Muscle of leg (tissue), 3 donors: ENCODE measurements at regions not wholly inside any gene's neighbourhood (a gene's known extent, or its start where the extent isn't known, plus 50 kb on each side); places are given as distances from the start of the nearest gene placed in this dataset.

Source experiments
- DNase-seq: peaks from one replicate; pipeline ENCODE4 v3.0.0; 2013
- H3K27ac ChIP-seq: one replicate; pipeline ENCODE4 v1.5.1; 2013; ENCODE audit warnings: mild to moderate bottlenecking, low read length, control low read depth
- H3K27me3 ChIP-seq: one replicate; pipeline ENCODE4 v1.6.1; 2013; ENCODE audit warnings: low read length; ENCODE audit not compliant: control insufficient read depth, insufficient read depth
- H3K36me3 ChIP-seq: one replicate; pipeline ENCODE4 v1.6.1; 2013; ENCODE audit warnings: low read length; ENCODE audit not compliant: control insufficient read depth, insufficient read depth
- H3K4me1 ChIP-seq: one replicate; pipeline ENCODE4 v1.6.1; 2013; ENCODE audit warnings: low read length; ENCODE audit not compliant: control insufficient read depth, insufficient read depth
- H3K4me3 ChIP-seq: one replicate; pipeline ENCODE4 v1.5.1; 2013; ENCODE audit warnings: low read length, control low read depth
- H3K9me3 ChIP-seq: replicated peaks from 2 replicates; pipeline ENCODE4 v1.6.1; 2013; ENCODE audit warnings: low read depth, low read length; ENCODE audit not compliant: control insufficient read depth
- WGBS: methylation state at CpG from one replicate; pipeline ENCODE4 v1.1.5; 2013; ENCODE audit warnings: missing lambda C conversion rate; ENCODE audit not compliant: insufficient coverage; 5-methylcytosine and 5-hydroxymethylcytosine counted together

DNA sequence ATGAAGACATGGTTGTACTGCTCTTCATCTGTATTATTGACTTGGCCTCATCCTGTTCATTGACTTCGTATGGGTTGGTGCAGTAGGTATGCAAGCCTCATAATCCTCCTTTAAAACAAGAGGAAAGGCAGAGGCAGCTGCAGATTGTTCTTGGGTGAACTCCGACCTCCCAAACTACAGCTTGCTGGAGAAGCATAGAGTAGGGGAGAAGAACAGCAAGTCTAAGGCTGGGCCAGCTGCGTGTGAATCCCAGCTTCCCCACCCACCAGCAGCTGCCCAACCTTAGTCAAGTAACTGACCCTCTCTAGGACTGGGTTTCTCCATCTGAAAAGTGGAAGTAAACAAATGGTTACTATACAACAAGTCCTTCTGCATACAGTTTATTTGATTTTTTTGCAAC, 114.5 kb upstream of the WWC1 start:
- no peaks in the 10 kb centered on the region for H3K27me3 ChIP-seq
- H3K4me3 ChIP-seq = no peak overlapping the region
- WGBS = no CpG with 5 or more reads among the region's 3 CpGs
- no peaks in the 10 kb centered on the region for H3K36me3 ChIP-seq
- peaks cover 18% of the 10 kb centered on the region for H3K4me1 ChIP-seq
- no peaks in the 10 kb centered on the region for H3K9me3 ChIP-seq
- no peak overlapping the region for H3K27ac ChIP-seq
- DNase-seq = no peak

DNA sequence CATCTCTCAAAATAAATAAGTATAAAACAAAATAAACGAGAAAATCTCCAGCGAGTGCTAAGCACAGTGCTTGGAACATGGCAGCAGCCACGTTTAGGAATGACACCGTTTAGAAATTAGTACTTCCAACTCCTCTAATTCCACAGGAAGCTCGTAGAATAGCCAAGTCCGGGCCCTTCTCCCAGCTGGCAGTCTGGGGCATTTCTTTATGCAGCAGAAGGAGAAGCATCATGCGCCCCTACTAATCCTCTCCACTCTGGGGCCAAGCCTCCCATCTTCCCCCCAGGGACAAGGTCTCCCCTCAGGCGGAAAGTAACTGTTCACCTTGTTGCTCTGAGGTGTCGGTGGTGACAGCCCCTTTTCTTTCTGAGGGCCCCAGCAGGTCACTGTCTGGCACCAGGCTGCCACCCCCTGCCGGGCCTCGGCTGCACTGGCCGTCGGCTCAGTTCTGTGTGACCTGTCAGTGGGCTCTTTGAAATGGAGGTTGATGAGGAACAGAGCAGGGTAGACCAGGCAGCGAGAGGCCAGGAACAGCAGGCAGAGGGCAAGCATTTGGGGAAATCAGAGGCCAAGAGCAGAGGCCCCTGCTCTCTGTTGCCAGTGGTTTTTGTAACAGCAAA, 113.5 kb upstream of the WWC1 start:
- Histone ChIP-seq H3K4me3 (no peak overlapping the region), H3K4me1 (peaks cover 8% of the 10 kb centered on the region), H3K27ac (no peak overlapping the region), H3K9me3 (no peaks in the 10 kb centered on the region), H3K27me3 (no peaks in the 10 kb centered on the region), H3K36me3 (no peaks in the 10 kb centered on the region)
- 26% methylated on average over 10 of the region's 14 CpGs for WGBS
- DNase-seq = no peak

DNA sequence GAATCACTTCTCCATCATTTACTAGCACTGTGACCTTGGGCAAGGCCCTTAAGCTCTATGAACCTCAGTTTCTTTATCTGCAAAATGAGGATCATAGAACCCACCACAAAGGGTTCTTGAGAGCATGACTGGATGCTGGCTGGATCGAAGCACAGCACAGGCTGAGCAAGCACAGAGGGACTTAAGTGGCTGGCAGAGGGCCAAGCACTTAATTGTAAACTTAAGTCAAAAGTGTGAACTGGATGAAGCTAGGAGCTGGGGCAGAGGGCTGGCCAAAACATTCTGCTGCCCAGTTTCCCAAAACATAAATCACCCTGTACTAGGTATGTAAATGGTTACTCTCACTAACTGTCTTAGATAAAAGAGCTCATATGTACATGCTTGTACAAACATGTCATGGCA, 112.3 kb upstream of the WWC1 start:
- DNase-seq = no peak
- Histone ChIP-seq H3K36me3 (no peaks in the 10 kb centered on the region), H3K27ac (no peak overlapping the region), H3K4me3 (no peak overlapping the region), H3K27me3 (no peaks in the 10 kb centered on the region), H3K9me3 (no peaks in the 10 kb centered on the region), H3K4me1 (peaks cover 5% of the 10 kb centered on the region)
- WGBS = 75% methylated on average over 1 of the region's 1 CpG

DNA sequence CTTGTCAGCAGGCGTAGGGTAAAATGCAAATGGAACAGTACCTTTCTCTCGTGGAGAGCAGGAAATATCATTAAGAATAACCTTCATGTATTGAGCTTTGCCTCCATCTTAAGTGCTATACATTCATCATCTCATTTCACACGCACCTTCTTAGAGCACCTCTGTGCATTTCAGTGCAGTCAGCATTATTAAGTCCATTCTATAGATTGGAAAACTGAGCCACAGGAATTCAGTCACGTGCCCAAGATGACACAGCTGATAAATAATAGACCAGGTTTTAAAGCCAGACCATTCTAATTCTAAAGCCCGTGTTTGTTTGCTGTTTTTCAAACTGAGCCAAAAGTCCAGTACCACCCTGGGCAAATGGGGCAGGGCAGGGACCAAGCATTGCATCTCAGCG, 109.2 kb upstream of the WWC1 start:
- H3K36me3 ChIP-seq = no peaks in the 10 kb centered on the region
- H3K9me3 ChIP-seq = no peaks in the 10 kb centered on the region
- H3K27me3 ChIP-seq = no peaks in the 10 kb centered on the region
- 87% methylated on average over 5 of the region's 6 CpGs for WGBS
- H3K4me3 ChIP-seq = no peak overlapping the region
- peaks cover 5% of the 10 kb centered on the region for H3K4me1 ChIP-seq
- no peak overlapping the region for H3K27ac ChIP-seq
- DNase-seq = no peak

DNA sequence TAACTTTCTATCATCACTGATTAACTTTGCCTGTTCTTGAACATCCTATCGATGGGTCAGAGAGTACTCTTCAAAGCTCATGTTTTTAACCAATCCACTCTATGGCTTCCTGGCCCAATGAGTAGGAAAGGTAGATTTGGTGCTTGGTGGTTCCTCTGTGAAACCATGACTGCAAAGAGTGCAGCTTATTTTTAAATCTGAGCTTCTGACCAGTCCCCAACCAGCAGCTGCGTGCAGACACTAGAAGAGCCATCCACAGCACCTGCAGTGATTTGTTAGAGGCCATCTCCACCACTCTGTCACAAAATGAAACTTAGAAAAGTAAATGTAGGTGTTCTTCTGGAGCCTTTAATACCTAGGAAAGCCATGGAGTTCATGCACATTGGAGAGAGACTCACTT, 107.3 kb upstream of the WWC1 start:
- no CpG with 5 or more reads among the region's 2 CpGs for WGBS
- no peak overlapping the region for H3K27ac ChIP-seq
- DNase-seq = no peak
- H3K4me3 ChIP-seq = no peak overlapping the region
- no peaks in the 10 kb centered on the region for H3K9me3 ChIP-seq
- H3K4me1 ChIP-seq = no peaks in the 10 kb centered on the region
- no peaks in the 10 kb centered on the region for H3K36me3 ChIP-seq
- H3K27me3 ChIP-seq = no peaks in the 10 kb centered on the region

DNA sequence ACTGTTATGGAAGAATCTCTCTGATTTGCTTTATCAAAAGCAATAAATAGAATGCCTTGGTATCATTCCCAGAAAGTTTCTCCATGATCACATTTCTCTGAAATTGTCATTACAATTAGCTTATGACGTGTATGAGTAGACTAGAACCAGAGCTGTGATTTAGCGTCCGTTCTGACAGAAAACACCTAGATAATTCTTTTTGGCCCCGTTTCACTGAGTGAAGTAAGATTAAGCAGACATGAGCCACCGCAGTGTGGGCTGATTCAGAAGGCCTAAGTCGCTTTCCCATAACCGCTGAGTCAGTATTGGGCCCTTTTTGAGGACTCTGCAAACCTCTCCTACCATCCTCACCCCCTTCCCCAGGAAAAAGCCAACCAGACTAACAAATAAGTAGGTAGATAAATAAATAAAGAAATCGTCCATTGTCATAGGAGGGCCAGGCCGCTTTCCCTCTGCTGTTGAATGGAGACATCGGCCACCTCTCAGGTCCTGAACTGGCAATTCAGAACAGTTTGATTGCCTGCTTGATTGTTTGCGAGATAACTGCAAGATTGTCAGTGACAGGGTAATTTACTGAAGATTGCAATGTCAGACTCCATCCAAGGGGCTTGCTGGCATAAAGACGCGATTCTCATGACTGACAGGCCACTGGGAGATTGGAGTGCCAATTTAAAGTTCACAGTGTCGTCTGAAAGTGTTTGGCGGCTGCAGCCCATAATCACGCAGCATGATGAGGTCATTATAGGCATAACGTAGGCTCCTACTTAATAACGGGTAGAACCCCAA, 105.0 kb upstream of the WWC1 start:
- Histone ChIP-seq H3K4me1 (no peaks in the 10 kb centered on the region), H3K36me3 (no peaks in the 10 kb centered on the region), H3K9me3 (no peaks in the 10 kb centered on the region), H3K27me3 (no peaks in the 10 kb centered on the region), H3K27ac (no peak overlapping the region), H3K4me3 (no peak overlapping the region)
- 73% methylated on average over 13 of the region's 18 CpGs for whole genome bisulfite sequencing
- no peak for DNase-seq

DNA sequence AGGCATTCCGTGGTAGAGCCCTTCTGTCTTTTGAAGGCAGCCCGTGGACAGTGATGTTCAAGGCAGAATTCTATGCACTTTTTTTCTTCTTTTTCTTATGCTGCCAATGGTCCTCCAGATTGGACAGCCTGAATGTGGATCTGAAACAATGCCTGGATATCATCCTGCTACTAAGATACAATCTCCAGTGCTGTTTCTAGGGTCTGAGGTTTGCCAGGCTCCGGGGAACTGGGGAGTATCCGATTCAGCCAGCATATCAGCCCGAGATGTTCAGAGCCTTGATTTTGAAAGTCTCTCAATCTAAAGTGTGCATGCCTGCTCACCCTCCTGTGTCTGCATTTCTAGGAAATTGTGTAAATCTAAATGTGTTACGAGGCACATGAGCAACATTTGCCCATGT, 103.8 kb upstream of the WWC1 start:
- DNase-seq = no peak
- no peak overlapping the region for H3K27ac ChIP-seq
- H3K9me3 ChIP-seq = no peaks in the 10 kb centered on the region
- H3K4me1 ChIP-seq = no peaks in the 10 kb centered on the region
- 72% methylated on average over 5 of the region's 6 CpGs for WGBS
- no peaks in the 10 kb centered on the region for H3K36me3 ChIP-seq
- no peaks in the 10 kb centered on the region for H3K27me3 ChIP-seq
- no peak overlapping the region for H3K4me3 ChIP-seq

DNA sequence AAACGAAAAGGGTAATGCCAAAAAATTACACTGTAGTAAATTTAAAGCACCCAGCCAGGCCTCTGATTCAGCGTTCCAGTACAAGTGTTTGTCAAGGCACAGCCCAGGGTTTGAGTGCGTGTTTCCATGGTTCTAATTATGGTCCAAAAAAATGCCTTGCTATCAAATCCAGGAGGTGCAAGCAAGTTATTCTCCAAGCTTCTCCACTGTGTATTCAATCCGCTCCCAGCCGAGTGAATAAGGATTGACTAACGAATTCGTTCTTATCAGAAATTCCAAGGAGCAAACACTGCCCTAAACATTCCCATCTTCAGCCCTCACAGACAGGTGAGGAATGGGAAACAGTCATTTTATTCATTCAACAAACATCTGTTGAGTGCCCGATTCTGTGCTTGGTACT, 103.3 kb upstream of the WWC1 start:
- H3K4me1 ChIP-seq = no peaks in the 10 kb centered on the region
- H3K27ac ChIP-seq = no peak overlapping the region
- H3K36me3 ChIP-seq = no peaks in the 10 kb centered on the region
- 83% methylated on average over 6 of the region's 8 CpGs for WGBS
- no peaks in the 10 kb centered on the region for H3K9me3 ChIP-seq
- H3K4me3 ChIP-seq = no peak overlapping the region
- no peak for DNase-seq
- no peaks in the 10 kb centered on the region for H3K27me3 ChIP-seq

DNA sequence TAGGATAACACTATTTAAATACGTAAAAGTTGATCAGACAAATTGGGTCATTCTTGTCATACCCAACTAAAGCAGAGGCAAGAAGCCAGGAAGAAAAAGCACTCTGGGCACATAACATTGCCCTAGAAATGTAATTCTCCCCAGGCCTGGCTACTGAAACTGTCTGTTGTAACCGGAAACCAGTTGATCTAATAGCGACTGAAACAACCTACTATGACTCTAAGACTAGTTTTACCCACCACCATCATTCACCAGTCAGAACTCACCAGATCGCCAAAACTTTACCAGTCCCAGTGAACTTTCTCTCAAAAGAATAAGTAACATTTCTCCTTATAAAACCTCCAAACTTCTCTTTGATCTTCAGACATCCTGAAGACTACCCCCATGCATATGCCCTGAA, 99.3 kb upstream of the WWC1 start:
- no peaks in the 10 kb centered on the region for H3K4me1 ChIP-seq
- 59% methylated on average over 3 of the region's 4 CpGs for WGBS
- H3K27me3 ChIP-seq = no peaks in the 10 kb centered on the region
- no peaks in the 10 kb centered on the region for H3K36me3 ChIP-seq
- no peak overlapping the region for H3K4me3 ChIP-seq
- no peak for DNase-seq
- H3K27ac ChIP-seq = no peak overlapping the region
- no peaks in the 10 kb centered on the region for H3K9me3 ChIP-seq

DNA sequence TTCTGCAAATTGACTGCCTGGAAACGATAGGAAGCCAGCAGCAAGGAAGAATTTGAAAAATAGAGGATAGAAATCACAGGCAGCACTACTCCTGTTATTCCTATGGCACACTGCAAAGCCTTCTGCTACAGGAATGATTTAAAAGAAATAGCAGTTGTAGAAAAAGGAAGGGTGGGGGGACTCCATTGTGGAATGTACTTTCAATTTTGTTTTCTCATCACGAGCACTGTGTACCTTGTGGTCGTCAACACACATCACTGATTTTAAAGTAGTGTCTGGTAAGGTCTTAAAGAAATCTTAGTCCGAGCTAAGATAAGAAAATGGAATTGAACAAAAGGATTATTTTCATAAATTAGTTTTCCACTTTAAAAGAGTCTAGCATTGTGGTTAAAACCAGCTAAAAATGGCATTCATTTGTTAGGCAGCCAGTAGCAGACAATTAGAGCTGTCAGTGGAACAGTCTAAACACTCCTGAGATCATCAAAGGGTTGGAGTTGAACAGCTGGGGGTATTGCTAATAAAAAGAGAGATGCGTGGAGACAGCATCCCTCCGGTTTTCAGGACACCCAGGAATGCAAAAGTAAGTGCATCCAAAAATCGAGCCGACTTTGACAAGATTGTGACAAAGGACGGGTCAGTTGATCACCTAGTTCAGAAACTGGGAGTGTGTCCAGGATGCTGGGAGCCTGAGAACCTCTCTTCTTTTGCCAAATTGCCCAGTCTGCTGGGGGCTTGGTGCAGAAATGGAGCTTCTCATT, 97.8 kb upstream of the WWC1 start:
- no peak for DNase-seq
- Histone ChIP-seq H3K27me3 (no peaks in the 10 kb centered on the region), H3K9me3 (no peaks in the 10 kb centered on the region), H3K4me3 (no peak overlapping the region), H3K4me1 (no peaks in the 10 kb centered on the region), H3K36me3 (no peaks in the 10 kb centered on the region), H3K27ac (no peak overlapping the region)
- WGBS = 25% methylated on average over 4 of the region's 9 CpGs
